Breast epithelium (tissue), 4 donors: ENCODE measurements at regions not wholly inside any gene's neighbourhood (a gene's known extent, or its start where the extent isn't known, plus 50 kb on each side); places are given as distances from the start of the nearest gene placed in this dataset.

Source experiments
- DNase-seq, 2 donors: peaks; one replicate each; pipeline ENCODE4 v3.0.0-alpha.2; 2019; ENCODE audit warnings: low spot score in 2 of 2
- H3K27ac ChIP-seq, 2 donors: fragments of 200-600 bp; sonication (generic) in 1 of 2; one replicate each; pipeline ENCODE4 v1.5.1; 2016 to 2019; ENCODE audit warnings: mild to moderate bottlenecking in 1 of 2
- H3K27me3 ChIP-seq, 2 donors: fragments of 200-600 bp; sonication (generic) in 1 of 2; one replicate each; pipeline versions ENCODE4 v1.5.1 to v1.6.0; 2017 to 2019; ENCODE audit warnings: control low read depth in 1 of 2, mild to moderate bottlenecking in 1 of 2
- H3K36me3 ChIP-seq: fragments of 200-600 bp; one replicate; pipeline ENCODE4 v1.5.1; 2019
- H3K4me1 ChIP-seq, 2 donors: fragments of 200-600 bp; sonication (generic); one replicate each; pipeline ENCODE4 v1.5.1; 2016 to 2019; ENCODE audit warnings: control low read depth in 1 of 2
- H3K4me3 ChIP-seq, 3 donors: fragments of 200-600 bp; sonication (generic); 1 replicate in 2 of 3; 2 replicates in 1 of 3; pipeline ENCODE4 v1.5.1; 2016 to 2019; ENCODE audit warnings: mild to moderate bottlenecking in 3 of 3, moderate library complexity in 2 of 3
- H3K9me3 ChIP-seq, 2 donors: fragments of 200-600 bp; sonication (generic) in 1 of 2; one replicate each; pipeline ENCODE4 v1.5.1; 2016 to 2019; ENCODE audit warnings: control low read depth in 1 of 2
- POLR2A ChIP-seq: fragments of 450-650 bp; IDR thresholded peaks from one replicate; pipeline ENCODE4 v1.6.1; 2016; ENCODE audit warnings: antibody characterized with exemption, mild to moderate bottlenecking, moderate library complexity
- POLR2AphosphoS5 ChIP-seq, 3 donors: sonication (generic); formaldehyde crosslinking; IDR thresholded peaks; one replicate each; pipeline ENCODE4 v1.6.1; 2017; ENCODE audit warnings: antibody characterized with exemption in 3 of 3
- intact Hi-C: fragments of 100-400 bp; cut with DNase I; formaldehyde crosslinking; loops from one replicate; pipeline ENCODE4 v1.15.1; 2023; ENCODE audit warnings: low total_unique reads
- TF ChIP-seq, protein P1 (sequence below), 3 donors: fragments of 450-650 bp; IDR thresholded peaks; one replicate each; pipeline ENCODE4 v1.5.1; 2016 to 2017; ENCODE audit warnings: antibody characterized with exemption in 3 of 3, mild to moderate bottlenecking in 3 of 3, moderate library complexity in 3 of 3

DNA sequence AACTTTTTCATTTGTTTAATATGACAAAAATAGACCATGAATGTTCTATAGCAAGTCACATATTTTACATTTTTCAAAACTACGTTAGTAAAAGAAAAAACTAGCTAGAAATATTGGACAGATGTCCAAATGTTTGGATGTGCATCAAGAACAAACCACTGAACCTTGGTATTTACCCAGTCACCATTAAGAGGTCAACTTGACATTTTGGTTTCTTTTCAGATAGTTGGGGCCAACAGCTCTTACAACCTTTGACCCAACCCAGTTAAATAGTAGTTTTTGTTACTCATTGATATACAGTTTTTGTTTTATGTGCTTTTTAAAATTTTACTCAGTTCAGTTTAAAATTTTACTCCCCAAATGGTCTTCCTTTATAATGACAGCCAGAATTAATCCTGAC is 238.7 kb upstream of the TET2 start:
- intact Hi-C loops: no loop called here
- Histone ChIP-seq H3K4me3 (no peak overlapping the region), H3K36me3 (no peaks in the 10 kb centered on the region), H3K27ac (no peak overlapping the region), H3K4me1 (no peaks in the 10 kb centered on the region), H3K9me3 (no peaks in the 10 kb centered on the region), H3K27me3 (no peaks in the 10 kb centered on the region)
- DNase-seq: no peak
- no peak for TF ChIP-seq POLR2AphosphoS5 (IDR thresholded peaks at IDR 0.05)
- TF ChIP-seq, protein P1, sequence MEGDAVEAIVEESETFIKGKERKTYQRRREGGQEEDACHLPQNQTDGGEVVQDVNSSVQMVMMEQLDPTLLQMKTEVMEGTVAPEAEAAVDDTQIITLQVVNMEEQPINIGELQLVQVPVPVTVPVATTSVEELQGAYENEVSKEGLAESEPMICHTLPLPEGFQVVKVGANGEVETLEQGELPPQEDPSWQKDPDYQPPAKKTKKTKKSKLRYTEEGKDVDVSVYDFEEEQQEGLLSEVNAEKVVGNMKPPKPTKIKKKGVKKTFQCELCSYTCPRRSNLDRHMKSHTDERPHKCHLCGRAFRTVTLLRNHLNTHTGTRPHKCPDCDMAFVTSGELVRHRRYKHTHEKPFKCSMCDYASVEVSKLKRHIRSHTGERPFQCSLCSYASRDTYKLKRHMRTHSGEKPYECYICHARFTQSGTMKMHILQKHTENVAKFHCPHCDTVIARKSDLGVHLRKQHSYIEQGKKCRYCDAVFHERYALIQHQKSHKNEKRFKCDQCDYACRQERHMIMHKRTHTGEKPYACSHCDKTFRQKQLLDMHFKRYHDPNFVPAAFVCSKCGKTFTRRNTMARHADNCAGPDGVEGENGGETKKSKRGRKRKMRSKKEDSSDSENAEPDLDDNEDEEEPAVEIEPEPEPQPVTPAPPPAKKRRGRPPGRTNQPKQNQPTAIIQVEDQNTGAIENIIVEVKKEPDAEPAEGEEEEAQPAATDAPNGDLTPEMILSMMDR (IDR thresholded peaks at IDR 0.05): no peak
- no peak for TF ChIP-seq POLR2A

DNA sequence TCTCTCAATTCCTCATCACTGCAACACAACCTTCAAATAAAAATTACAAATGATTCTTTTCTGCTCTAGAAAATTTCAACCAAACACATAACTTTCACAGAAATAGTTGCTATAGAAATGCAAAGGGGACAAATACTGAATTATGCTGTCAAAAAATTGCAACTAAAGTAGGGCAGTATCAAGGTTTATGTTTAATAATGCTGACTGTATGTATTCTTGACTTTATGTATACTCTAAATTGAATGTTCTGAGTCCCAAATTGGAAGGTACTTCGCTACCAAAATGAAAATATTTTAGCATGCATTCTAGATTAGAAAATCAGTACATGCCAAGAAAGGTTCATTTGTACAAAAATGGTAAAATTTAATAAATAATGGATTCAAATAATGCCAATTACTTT is 237.3 kb upstream of the TET2 start:
- H3K36me3 ChIP-seq: no peaks in the 10 kb centered on the region
- H3K4me3 ChIP-seq: no peak overlapping the region
- intact Hi-C loops: no loop called here
- H3K4me1 ChIP-seq: no peaks in the 10 kb centered on the region
- H3K27me3 ChIP-seq: no peaks in the 10 kb centered on the region
- TF ChIP-seq, protein P1 (IDR thresholded peaks at IDR 0.05): no peak
- TF ChIP-seq POLR2AphosphoS5 (IDR thresholded peaks at IDR 0.05) (no peak), POLR2A (no peak)
- no peaks in the 10 kb centered on the region for H3K9me3 ChIP-seq
- DNase-seq: no peak
- H3K27ac ChIP-seq: no peak overlapping the region

DNA sequence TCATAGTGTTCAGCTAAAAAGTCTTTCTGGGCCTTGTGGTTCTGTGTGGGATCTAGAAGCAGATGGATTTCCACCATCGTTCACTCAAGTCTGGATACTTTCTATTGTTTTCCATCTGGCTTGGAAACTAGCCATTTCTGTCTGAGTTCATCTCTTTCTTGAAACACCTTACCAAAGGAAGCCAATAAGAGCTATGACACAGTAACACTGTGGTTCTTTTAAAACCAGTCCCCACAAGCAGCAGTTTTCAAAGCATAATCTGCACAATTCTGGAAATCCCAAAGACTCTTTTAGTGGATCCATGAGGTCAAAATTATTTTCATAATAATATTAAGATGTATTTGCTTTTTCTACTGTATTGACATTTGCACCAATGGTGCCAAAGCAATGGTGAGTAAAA is 234.2 kb upstream of the TET2 start:
- no peak for DNase-seq
- Histone ChIP-seq H3K9me3 (no peaks in the 10 kb centered on the region), H3K36me3 (no peaks in the 10 kb centered on the region), H3K4me1 (no peaks in the 10 kb centered on the region), H3K27ac (no peak overlapping the region), H3K27me3 (no peaks in the 10 kb centered on the region), H3K4me3 (no peak overlapping the region)
- TF ChIP-seq POLR2AphosphoS5 (IDR thresholded peaks at IDR 0.05) (no peak), POLR2A (no peak)
- TF ChIP-seq, protein P1 (IDR thresholded peaks at IDR 0.05): no peak
- intact Hi-C loops: no loop called here

DNA sequence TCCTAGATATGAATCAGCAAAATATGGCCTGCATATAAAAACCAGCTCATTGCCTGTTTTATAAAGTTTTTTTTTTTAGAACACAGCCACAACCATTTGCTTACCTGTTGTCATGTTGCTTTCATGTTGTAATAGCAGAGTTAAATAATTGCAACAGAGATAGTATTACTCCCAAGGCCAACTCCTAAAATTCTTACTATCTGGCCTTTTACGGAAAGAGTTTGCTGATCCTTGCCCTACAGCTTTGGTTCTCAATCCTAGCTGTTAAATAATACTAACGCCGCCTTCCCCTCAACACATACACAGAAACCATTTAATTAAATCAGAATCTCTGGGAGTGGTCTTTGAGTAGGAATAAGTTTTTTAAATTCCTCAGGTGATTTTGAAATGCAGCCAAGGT is 231.3 kb upstream of the TET2 start:
- intact Hi-C loops: no loop called here
- TF ChIP-seq POLR2A (no peak), POLR2AphosphoS5 (IDR thresholded peaks at IDR 0.05) (no peak)
- TF ChIP-seq, protein P1 (IDR thresholded peaks at IDR 0.05): no peak
- Histone ChIP-seq H3K27me3 (no peaks in the 10 kb centered on the region), H3K27ac (no peak overlapping the region), H3K4me1 (no peaks in the 10 kb centered on the region), H3K9me3 (no peaks in the 10 kb centered on the region), H3K4me3 (no peak overlapping the region), H3K36me3 (no peaks in the 10 kb centered on the region)
- no peak for DNase-seq

DNA sequence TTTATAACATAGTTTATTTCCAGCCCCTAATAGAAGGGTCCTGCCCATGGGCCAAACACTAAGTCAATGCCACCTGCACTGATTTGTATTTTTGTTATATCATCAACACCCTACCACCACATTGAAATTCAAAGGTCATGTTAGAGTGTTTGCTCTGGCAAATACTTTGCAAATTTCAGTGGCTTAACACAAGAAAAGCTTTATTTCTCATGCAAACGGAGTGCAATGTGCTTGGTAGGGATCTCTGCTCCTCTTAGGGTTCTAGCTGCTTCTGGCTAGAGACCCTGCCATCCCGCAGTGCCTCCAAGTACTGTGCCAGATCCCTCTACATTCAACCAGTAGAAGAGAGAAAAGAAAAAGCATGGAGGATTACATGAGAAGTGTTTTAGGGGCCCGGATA is 230.8 kb upstream of the TET2 start:
- no peaks in the 10 kb centered on the region for H3K36me3 ChIP-seq
- DNase-seq: no peak
- intact Hi-C loops: no loop called here

More for the DNA sequence above, 230.8 kb upstream of the TET2 start:
- Histone ChIP-seq H3K27ac (no peak overlapping the region), H3K4me1 (no peaks in the 10 kb centered on the region), H3K27me3 (no peaks in the 10 kb centered on the region), H3K4me3 (no peak overlapping the region), H3K9me3 (no peaks in the 10 kb centered on the region)
- TF ChIP-seq, protein P1 (IDR thresholded peaks at IDR 0.05): no peak
- no peak for TF ChIP-seq POLR2A
- TF ChIP-seq POLR2AphosphoS5 (IDR thresholded peaks at IDR 0.05): no peak
